ENCODE measurements at regions not wholly inside any gene's neighbourhood (a gene's known extent, or its start where the extent isn't known, plus 50 kb on each side); places are given as distances from the start of the nearest gene placed in this dataset.
A peak's percentile ranks its signal among the peaks of the same experiment; 100 is the strongest.

DNA sequence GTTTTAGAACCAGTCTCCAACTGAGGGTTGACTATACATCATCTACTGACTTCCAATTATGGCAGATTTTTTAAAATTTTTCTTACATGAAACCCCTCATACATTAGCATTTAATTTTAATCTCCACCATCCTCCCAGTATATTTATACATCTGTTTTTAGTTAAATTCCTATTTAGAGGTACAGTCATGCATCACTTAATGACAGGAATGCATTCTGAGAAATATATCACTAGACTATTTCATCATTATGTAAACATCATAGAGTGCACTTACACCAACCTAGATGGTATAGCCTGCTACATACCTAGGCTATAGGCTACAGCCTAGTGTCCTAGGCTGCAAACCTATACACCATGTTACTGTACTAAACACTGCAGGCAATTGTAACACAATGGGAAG, 316.7 kb upstream of the MARCKS start:
- DNase-seq, result no peak

DNA sequence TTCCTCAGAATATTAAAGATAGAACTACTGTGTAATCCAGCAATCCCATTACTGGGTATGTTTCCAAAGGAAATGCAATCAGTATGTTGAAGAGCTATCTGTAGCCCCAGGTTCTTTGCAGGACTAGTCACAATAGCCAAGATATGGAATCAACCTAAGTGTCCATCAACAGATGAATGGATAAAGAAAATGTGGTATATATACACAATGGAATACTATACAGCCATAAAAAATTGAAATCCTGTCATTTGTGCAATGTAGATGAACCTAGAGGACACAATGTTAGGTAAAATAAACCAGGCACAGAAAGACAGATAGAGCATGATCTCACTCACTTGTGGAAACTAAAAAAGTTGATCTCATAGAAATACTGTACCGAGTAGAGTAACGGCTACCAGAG, 306.0 kb upstream of the MARCKS start:
- DNase-seq, result no peak

DNA sequence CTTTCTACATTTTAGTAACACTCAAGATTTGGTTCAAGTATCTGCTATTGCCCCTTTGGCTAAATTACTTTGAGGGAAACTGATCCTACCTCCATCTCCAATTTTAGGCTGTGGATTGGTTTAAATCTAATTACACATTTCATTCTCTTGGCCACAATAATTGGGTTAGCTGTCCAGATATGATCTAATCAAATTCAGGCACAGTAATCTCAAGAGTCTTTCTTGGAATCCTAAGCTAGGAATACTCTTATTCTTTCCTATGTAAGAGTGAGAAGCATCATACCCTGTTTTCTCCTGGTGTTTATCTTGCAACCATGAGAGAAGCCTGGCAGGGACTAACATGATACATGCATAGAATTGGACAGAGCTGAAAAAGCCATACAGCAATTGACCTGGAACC, 300.4 kb upstream of the MARCKS start:
- DNase-seq, result no peak

DNA sequence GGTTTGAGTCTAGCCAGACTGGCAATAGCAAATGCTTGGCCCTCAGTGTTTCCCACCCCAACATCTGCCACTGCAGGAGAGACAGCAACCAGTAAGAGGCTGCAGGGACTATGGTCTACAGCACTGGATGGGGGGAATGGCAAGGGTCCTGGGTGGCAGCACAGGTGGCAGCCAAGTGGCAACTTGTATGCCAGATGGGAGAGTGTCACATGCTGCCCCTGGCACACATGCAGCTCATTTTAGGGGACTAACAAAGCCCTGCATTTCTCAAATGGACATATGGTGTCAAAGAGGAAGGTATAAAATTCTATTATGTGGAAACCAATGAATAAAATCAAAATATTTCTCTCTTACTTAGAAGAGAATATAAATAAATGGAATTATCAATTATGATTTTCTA, 298.7 kb upstream of the MARCKS start:
- DNase-seq, result no peak

DNA sequence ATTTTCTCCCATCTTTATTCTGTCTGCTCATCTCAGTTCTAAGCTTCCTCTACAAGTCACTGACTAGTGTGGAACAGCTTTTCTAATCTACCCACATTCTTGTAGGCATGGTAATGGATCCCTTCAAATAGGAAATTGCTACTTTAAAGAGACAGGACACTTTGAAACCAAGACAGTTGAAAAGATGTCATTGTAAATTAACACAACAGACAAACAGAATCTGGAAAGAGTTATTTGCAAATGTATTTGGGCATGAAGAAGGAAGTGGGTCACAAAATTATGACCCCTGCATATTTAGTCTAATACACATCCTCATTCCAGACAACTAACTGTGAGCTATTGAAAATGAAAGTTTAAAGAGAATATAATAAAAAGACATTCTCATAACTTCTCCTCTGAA, 298.2 kb upstream of the MARCKS start:
- no peak for DNase-seq

DNA sequence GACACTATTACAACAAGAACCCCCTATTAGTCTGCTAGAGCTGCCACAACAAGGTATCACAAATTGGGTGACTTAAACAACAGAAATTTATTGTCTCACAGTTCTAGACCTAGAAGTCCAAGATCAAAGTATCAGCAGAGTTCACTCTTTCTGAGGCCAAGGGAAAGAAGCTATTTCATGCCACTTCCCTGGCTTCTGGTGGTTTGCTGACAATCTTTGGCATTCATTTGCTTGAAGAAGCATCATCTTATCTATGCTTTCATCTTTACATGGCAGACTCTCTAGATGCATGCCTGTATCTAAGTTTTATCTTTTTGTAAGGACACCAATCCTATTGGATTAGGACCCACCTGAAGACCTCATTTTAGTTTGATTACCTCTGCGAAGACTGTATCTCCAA, 296.8 kb upstream of the MARCKS start:
- DNase-seq, result no peak

DNA sequence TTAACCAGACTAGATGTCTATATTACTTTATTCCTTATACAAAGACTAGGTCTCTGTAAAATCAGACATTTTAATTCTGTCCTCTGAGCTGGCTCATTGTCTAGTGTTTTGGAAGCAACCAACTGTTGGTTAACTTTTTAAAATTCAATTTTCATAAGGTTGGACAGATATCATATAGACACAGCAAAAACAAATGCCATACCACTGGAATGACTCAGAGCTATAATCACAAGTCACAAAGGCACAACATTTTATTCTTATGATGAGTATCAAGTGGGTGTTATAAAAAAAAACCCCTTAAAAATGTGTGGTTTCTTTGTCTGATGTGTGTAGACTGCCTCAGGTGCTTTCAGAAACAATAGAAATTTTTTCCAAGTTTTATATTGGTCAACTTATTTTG, 296.2 kb upstream of the MARCKS start:
- DNase-seq, result no peak

GRCh38 chr6:113562248-113562647, 294.9 kb upstream of the MARCKS start:
- no peak for DNase-seq

GRCh38 chr6:113564371-113565171, 292.6 kb upstream of the MARCKS start:
- peak; percentile 80 for DNase-seq

- DNase-seq, result no peak
These were observed 291.8 kb upstream of the MARCKS start for GRCh38 chr6:113565306-113565705.

DNA sequence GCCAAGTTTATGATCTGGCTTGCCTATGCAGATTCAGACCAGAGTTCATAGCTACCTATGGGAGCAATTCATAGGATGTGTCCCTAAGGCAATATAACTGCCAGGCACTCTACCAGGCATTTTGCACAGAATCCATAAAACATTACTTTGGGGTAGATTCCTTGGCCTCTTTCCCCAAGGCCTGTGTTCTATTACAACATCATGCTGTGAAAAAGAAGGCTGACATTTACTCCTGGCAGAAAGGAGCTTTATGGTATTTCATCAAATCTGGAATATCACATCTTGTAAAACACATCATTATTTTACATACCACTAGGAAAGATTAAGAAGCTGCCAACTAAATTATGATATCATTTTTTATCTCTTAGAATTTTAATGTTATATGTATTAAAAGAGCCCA, 287.0 kb upstream of the MARCKS start:
- DNase-seq, result no peak

- no peak for DNase-seq
These were observed 286.5 kb upstream of the MARCKS start for GRCh38 chr6:113570641-113571040.

DNA sequence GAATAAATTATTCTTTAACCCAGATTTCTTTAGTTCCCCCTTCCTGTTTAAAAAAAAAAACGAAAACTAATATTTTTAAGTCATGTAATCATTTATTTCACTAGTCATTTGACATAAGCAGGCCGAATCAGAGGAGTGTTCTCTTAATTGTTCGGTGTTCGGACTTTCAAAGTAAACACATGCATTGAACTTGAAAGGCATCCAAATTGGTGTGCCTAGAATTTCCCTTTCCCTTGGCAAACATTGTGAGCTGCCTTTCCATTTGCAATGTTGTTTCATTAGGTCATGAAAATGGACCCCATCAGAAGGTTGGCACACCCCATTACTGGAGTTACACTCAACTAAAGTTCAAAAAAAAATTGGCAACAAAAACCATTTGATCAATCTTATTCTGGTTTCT, 283.0 kb upstream of the MARCKS start:
- DNase-seq, result no peak

GRCh38 chr6:113576310-113576709, 280.8 kb upstream of the MARCKS start:
- no peak for DNase-seq

DNA sequence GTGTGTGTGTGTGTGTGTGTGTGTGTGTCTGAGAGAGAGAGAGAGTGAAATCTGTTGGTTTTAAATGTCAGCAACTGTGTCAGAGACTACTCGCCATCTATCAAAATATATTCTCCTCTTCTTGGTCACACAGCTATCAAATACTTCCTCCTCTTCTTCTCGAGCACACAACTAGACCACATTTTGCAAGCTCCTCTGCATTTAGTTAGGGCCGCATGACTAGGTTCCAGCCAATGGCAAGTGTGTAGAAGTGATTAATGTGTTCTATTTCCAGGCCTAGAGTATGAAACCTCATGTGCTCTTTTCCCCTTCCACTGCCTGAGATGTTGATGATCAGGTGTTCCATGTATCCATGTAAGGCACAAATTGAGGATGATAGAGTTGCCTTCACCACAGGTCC, 278.5 kb upstream of the MARCKS start:
- no peak for DNase-seq

- DNase-seq, result no peak
These were observed 272.4 kb upstream of the MARCKS start for GRCh38 chr6:113584767-113585166.

GRCh38 chr6:113585246-113585645, 271.9 kb upstream of the MARCKS start:
- DNase-seq, result no peak

- DNase-seq, result no peak
These were observed 270.6 kb upstream of the MARCKS start for GRCh38 chr6:113586413-113587077.

DNA sequence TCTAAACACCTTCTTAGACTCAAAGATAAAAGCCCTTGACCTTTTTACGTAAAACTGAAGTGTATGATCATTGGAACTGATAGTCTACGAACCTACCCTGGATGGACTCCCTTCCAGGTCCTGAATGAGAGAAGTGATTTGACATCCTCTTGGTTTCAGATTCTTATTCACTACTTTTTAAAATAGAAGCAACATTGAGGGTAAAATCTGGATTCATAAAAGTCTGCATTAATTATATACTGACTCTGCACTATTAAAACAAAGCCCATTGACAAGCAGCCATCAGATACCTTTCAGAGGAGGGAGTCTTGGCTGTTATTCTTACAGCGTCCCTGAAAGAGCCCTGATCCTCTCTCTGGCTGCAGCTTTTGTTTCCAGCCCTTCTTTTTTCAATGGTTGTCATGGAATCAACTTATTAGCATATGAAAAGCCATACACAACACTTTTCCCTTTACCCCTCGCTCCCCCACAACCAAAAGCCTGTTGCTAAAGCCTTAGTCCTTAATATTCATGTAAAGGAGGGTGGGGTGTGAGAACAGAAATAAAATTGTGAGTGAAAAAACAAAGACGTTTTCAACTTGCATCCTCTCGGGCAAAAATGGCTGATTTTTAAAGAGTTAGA, 270.0 kb upstream of the MARCKS start:
- no peak for DNase-seq

- no peak for DNase-seq
These were observed 268.5 kb upstream of the MARCKS start for GRCh38 chr6:113588646-113589045.

DNA sequence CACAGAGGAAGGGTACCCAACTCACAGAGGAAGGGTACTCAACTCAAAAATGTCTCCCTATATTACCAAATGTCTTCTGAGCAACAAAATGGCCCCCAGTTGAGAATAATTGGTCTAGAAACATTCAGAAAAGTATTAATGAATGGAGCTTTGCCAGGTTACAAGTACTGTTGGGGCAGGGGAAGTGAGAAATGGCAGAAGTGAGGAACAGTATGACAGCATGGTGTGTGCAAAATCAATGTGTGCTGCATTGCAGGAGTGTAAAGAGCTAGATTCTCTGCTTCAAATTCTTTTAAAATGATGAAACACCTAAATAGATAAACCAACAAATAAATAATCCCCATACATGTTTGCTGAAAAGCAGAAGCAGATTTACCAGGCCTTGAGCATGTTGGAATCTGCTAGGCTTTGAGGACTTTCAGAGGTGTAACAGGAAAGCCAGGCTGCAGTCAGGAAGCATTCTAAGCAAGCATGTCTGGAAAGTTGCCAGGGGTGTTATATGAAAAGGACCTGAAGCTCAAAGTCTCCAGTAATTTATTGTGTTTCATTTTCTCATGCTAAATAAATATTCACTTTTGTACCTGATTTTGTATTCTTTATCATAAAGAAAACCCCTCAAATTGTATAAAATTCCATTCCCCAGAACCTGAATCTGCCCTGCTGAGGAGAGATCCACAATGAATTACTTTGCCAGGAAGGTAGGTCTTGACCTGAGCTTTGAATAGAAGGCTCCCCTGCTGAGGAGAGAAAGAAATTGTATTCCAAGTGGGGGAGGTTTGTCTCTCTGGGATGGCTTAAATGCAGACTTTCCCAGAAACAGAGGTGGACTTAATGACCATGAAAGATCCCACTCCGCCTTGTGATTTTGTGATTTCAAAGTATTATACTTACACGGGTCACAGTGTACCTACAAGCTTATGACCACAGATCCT, 265.0 kb upstream of the MARCKS start:
- no peak for DNase-seq

- no peak for DNase-seq
These were observed 262.4 kb upstream of the MARCKS start for GRCh38 chr6:113594726-113595125.

DNA sequence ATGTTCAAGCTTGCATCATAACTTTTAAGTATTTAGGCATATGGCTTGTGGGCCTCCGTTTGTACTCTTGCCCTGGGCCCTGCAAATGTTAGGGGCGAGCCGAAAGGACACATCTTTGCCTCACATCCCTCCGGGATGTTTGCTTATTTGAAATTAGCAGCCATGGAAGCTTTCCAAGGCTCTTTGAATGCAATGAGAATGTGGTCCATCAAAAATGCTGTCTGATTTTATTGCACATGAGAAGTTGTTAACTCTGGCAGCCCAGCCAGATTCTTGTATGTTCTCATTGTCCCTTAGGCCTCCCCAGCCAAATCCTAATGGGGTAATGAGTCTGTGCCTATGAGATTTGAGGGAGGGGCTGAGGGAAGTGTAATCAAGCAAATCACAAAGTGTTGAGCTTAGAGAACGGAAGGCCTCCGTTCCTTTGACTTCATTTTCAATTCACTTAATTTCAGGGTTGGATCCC, 261.2 kb upstream of the MARCKS start:
- no peak for DNase-seq

Measured in NCI-H187 treated with DMSO at 0.1 percent for 48 hours (cell line).